GM23338 (cell line): ENCODE measurements at regions not wholly inside any gene's neighbourhood (a gene's known extent, or its start where the extent isn't known, plus 50 kb on each side); places are given as distances from the start of the nearest gene placed in this dataset.

Experiments
- ATAC-seq: fragments of 200-7000 bp; cut with Tn5 transposase; 3 replicates; pipeline ENCODE4 v1.9.1; 2020
- DNase-seq: peaks from one replicate; pipeline ENCODE4 v3.0.0-alpha.2; 2015; ENCODE audit warnings: low spot score
- H2AFZ ChIP-seq: fragments of 200-600 bp; sonication (generic); 2 replicates; pipeline ENCODE4 v1.8.0; 2016; ENCODE audit warnings: antibody characterized with exemption, mild to moderate bottlenecking, moderate library complexity
- H3F3A ChIP-seq: fragments of 200-600 bp; sonication (generic); replicated peaks from 2 replicates; pipeline ENCODE4 v1.8.0; 2017; ENCODE audit warnings: antibody characterized with exemption, mixed run types, low read depth
- H3K27ac ChIP-seq: fragments of 200-600 bp; sonication (generic); 2 replicates; pipeline ENCODE4 v1.6.1; 2016; ENCODE audit warnings: low read depth
- H3K27me3 ChIP-seq: fragments of 200-600 bp; sonication (generic); 2 replicates; pipeline ENCODE4 v1.8.0; 2016; ENCODE audit warnings: mild to moderate bottlenecking, mixed run types, moderate library complexity; ENCODE audit not compliant: insufficient read depth
- H3K36me3 ChIP-seq: fragments of 200-600 bp; sonication (generic); 2 replicates; pipeline ENCODE4 v1.8.0; 2016; ENCODE audit warnings: mild to moderate bottlenecking; ENCODE audit not compliant: insufficient read depth
- H3K4me1 ChIP-seq: fragments of 200-600 bp; sonication (generic); 2 replicates; pipeline ENCODE4 v1.8.0; 2016; ENCODE audit warnings: mild to moderate bottlenecking, moderate library complexity; ENCODE audit not compliant: insufficient read depth
- H3K4me2 ChIP-seq: fragments of 200-600 bp; sonication (generic); 2 replicates; pipeline ENCODE4 v1.7.1; 2017; ENCODE audit warnings: mixed run types
- H3K4me3 ChIP-seq: fragments of 200-600 bp; sonication (generic); 2 replicates; pipeline ENCODE4 v1.6.1; 2016; ENCODE audit warnings: mixed run types
- H3K79me2 ChIP-seq: fragments of 200-600 bp; sonication (generic); replicated peaks from 2 replicates; pipeline ENCODE4 v1.8.0; 2017; ENCODE audit warnings: mild to moderate bottlenecking; ENCODE audit not compliant: insufficient read depth
- H3K9me2 ChIP-seq: fragments of 200-600 bp; sonication (generic); 2 replicates; pipeline ENCODE4 v1.8.0; 2017; ENCODE audit not compliant: insufficient read depth
- H4K20me1 ChIP-seq: fragments of 200-600 bp; sonication (generic); replicated peaks from 2 replicates; pipeline ENCODE4 v1.8.0; 2017; ENCODE audit warnings: mild to moderate bottlenecking; ENCODE audit not compliant: insufficient read depth
- H3K27ac Mint-ChIP-seq: 2 replicates; pipeline ENCODE4 v1.8.0; 2020; ENCODE audit warnings: inconsistent platforms, mild to moderate bottlenecking, moderate library complexity, mixed read lengths
- H3K27me3 Mint-ChIP-seq: 3 replicates; pipeline ENCODE4 v1.8.0; 2022; ENCODE audit warnings: low read depth, mild to moderate bottlenecking, moderate library complexity, mixed read lengths, inconsistent platforms; ENCODE audit not compliant: insufficient read depth, poor library complexity
- H3K36me3 Mint-ChIP-seq: 3 replicates; pipeline ENCODE4 v1.8.0; 2021; ENCODE audit warnings: low read depth, mild to moderate bottlenecking, inconsistent platforms, moderate library complexity, mixed read lengths
- H3K4me1 Mint-ChIP-seq: 3 replicates; pipeline ENCODE4 v1.8.0; 2020; ENCODE audit warnings: mild to moderate bottlenecking, inconsistent platforms, mixed read lengths
- H3K4me3 Mint-ChIP-seq: 3 replicates; pipeline ENCODE4 v1.8.0; 2021; ENCODE audit warnings: moderate library complexity, mild to moderate bottlenecking, inconsistent platforms, mixed read lengths
- H3K9me3 Mint-ChIP-seq: 3 replicates; pipeline ENCODE4 v1.8.0; 2020; ENCODE audit warnings: moderate library complexity, mild to moderate bottlenecking, inconsistent platforms, mixed read lengths
- CREB1 ChIP-seq: fragments of 250-450 bp; sonication (Bioruptor Pico); IDR thresholded peaks from 2 replicates; pipeline ENCODE4 v1.5.0; 2020; ENCODE audit warnings: low read depth, mild to moderate bottlenecking, moderate library complexity
- EZH2phosphoT487 ChIP-seq: fragments of 200-600 bp; sonication (generic); IDR thresholded peaks from one replicate; pipeline ENCODE4 v1.8.1; 2018; ENCODE audit warnings: antibody characterized with exemption; ENCODE audit not compliant: unreplicated experiment
- JUNB ChIP-seq: IDR thresholded peaks from one replicate; pipeline ENCODE4 v1.6.1; 2016; ENCODE audit warnings: antibody characterized with exemption; ENCODE audit not compliant: unreplicated experiment
- NANOG ChIP-seq: IDR thresholded peaks from 2 replicates; pipeline ENCODE4 v1.6.1; 2016; ENCODE audit warnings: antibody characterized with exemption, borderline replicate concordance
- REST ChIP-seq: IDR thresholded peaks from one replicate; pipeline ENCODE4 v1.6.1; 2018; ENCODE audit warnings: antibody characterized with exemption; ENCODE audit not compliant: unreplicated experiment
- ZNF114 ChIP-seq: fragments of 250-450 bp; sonication (Bioruptor Pico); IDR thresholded peaks from 2 replicates; pipeline ENCODE4 v1.5.0; 2020; ENCODE audit warnings: mild to moderate bottlenecking, moderate library complexity
- ZNF331 ChIP-seq: fragments of 250-450 bp; sonication (Bioruptor Pico); IDR thresholded peaks from 2 replicates; pipeline ENCODE4 v1.5.0; 2020; ENCODE audit warnings: low read depth, mild to moderate bottlenecking, moderate library complexity
- ZNF462 ChIP-seq: fragments of 250-450 bp; sonication (Bioruptor Pico); IDR thresholded peaks from 2 replicates; pipeline ENCODE4 v1.5.0; 2020; ENCODE audit warnings: mild to moderate bottlenecking, moderate library complexity

GRCh38 chr16:85513180-85513579 lies 99.9 kb upstream of the GSE1 start (continued):
- TF ChIP-seq ZNF462 (CRISPR knock-in tag) (no peak), NANOG (no peak)

- ATAC-seq (peak; percentile 6; the same call in 1 of the 3 replicates), DNase-seq (no peak)
- H3K4me3 Mint-ChIP-seq: no peak overlapping the region
- no peaks in the 10 kb centered on the region for H3K79me2 ChIP-seq
- peaks cover 21% of the 10 kb centered on the region for H3K27me3 Mint-ChIP-seq
- no peaks in the 10 kb centered on the region; the same call in 1 of the 2 replicates for H3K4me1 ChIP-seq
- H3K4me1 Mint-ChIP-seq: peaks cover 45% of the 10 kb centered on the region
- H3K27ac ChIP-seq: no peak overlapping the region
- no peak overlapping the region for H3K27ac Mint-ChIP-seq
- H3K27me3 ChIP-seq: no peaks in the 10 kb centered on the region
- H3K9me2 ChIP-seq: no peaks in the 10 kb centered on the region
- peaks cover 2% of the 10 kb centered on the region for H3K36me3 Mint-ChIP-seq
- H2AFZ ChIP-seq: no peak overlapping the region
- no peak overlapping the region for H3K4me3 ChIP-seq
- H4K20me1 ChIP-seq: no peaks in the 10 kb centered on the region
- no peaks in the 10 kb centered on the region for H3F3A ChIP-seq
- H3K36me3 ChIP-seq: no peaks in the 10 kb centered on the region
- H3K4me2 ChIP-seq: no peak overlapping the region
- no peaks in the 10 kb centered on the region for H3K9me3 Mint-ChIP-seq
- TF ChIP-seq ZNF331 (CRISPR knock-in tag) (no peak), JUNB (no peak), EZH2phosphoT487 (no peak), REST (no peak), CREB1 (CRISPR knock-in tag) (no peak), ZNF114 (CRISPR knock-in tag) (no peak)
These were observed 99.5 kb upstream of the GSE1 start for GRCh38 chr16:85513649-85514048.
